Stimulated activated CD8-positive, alpha-beta memory T cell treated with anti-CD3 and anti-CD28 coated beads, Interleukin-4, amount 100 ng/mL, for 48 hours (primary cell): ENCODE measurements at regions not wholly inside any gene's neighbourhood (a gene's known extent, or its start where the extent isn't known, plus 50 kb on each side); places are given as distances from the start of the nearest gene placed in this dataset.
"Not testable (repeated sequence)": the region's sequence is repeated elsewhere in the genome, so short reads cannot be mapped to it uniquely, and the experiment has no call there.

Source experiments
- DNase-seq: peaks from one replicate; pipeline ENCODE4 v3.0.0-alpha.2; 2020

DNA sequence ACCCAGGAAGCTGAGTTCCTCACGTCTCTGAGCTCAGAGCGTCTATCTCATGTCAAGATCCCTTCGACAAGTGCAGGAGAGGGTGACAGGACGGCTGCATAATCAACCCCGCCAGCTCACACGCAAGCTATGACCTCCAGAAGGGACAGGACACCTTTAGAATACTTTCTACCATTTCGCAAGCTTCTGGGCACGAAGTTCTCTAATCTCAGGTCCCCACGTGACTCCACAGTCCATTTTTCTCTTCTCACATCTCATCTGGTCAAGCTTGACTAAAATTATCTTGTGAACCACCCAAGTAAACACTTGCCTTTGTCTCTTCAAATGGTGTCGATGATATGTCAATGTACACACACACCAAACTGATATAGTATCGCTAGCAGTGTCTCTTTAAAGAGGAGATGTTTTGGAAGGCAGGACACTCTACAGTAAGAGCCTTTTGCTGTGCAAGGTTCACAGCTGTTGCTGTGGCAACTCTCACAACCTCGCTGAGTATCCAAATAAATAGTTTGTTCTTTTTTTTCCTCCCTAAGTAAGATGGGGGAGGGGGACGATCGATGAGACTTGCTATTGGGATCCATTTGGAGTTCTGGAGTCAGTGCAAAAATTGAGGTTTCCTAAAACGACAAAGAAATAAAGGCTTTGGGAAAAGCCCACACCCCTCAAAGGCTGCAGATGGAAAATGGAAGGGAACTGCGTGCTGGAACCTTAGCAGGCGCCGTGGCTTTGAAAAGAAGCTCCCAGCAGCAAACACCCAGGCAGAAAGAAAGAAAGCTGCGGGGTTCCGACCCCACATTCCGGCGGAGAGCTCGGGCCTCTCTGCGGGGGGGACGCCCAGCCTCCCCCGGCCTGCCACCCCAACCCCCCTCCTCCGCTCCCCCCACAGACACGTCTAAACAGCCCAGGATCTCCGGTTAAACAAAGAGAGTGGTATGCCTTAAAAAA is 215.4 kb upstream of the UBASH3B start:
- DNase-seq: no peak

DNA sequence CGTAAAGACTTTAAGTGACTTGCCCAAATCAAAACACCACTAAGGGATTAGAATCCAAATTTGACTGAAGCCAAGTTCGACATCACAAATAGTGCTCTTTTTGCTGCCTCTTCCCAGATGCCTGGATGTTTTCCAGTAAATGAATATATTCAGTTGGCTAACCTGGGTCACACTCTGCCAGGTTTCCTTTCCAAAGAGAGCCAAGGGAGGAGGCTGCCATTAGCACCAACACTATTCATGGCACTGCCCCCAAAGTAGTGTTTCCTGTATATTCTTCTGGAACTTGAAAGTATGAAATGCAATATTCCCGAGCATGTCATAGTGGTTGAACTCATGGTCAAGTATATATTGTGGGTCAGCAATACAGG is 219.3 kb upstream of the UBASH3B start:
- DNase-seq: no peak

DNA sequence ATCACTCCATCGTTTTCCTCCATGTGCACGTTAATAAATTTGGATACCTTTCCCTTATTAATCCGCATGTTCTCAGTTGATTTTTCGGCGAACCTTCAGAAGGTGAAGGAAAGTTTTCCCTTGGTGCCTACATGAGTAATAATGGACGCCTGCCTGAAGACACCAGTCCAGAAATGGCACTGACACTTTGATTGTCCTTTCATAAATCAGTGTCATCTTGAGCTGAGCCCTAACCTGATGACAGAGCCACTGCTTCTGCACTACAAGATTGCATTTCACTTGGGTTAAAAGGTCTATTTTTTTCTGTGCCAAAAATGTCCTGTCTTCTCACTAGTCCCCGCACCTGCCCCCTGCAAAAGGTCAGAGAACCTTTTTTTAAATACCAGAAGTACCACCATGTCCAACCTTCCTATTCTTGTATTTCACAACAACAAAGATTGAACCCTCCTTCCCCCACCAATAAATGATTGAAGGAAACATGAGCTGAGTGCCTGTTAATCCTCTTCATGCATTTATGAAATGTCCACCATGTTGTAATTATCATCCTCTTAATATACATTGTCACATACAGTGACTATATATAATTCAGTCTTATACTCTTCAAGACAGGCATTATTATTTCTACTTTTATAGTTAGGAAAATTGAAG is 219.9 kb upstream of the UBASH3B start:
- DNase-seq: no peak

DNA sequence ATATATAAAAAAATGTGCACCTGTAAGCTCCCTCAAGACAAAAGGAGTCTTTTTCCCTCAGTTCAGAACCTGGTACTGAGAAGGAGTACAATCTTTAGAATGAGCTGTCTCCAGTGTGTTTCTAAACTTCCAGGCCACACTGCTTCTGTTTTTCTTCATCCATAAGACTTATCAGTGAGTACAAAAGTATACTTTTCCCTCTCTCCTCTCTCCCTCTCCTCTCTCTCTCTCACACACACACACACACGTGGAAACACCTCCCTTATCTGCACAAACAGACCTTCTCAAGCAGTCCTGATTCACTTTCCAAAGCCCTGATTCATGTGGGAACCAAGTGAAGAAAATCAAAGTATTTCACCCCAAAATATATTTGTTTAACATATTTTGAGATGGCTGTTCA is 220.7 kb upstream of the UBASH3B start:
- no peak for DNase-seq

DNA sequence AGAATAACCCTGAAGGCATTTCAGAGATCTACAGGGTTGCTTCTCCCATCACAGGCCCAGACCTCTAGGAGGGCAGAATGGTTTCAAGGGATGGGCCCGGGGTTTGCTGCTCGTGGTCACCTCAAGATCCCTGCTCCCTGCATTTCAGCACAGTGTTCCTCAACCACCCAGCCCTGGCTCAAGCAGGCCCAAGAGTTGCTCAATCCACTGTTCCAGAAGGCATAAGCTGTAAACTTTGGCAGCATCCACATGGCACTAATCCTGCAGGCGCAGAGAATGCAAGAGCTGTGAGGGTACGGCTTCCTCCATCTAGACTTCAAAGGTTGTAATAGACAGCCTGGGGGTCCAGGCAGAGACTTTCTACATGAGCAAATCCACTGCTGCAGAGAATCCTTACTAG is 225.0 kb upstream of the UBASH3B start:
- no peak for DNase-seq

DNA sequence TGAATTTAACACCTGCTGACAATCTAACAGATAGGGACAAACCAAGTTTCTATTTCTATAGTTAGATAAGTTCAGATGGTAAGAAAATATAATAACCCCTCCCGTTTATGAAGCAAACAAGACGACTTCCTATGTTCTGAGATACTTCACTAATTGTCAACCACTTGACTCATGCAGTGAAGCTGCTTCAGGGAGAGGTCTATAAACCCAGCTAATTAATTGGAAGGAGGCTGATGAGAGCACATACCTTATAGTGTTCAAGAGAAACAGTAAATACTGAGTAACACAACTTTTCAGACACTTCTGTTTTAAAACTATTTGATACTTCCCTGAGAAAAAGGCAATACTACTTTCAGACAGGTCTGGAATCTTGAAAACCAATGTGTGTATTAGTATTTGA is 229.4 kb upstream of the UBASH3B start:
- DNase-seq: no peak

- no peak for DNase-seq
Measured at GRCh38 chr11:122424636-122425035, 230.9 kb upstream of the UBASH3B start.

DNA sequence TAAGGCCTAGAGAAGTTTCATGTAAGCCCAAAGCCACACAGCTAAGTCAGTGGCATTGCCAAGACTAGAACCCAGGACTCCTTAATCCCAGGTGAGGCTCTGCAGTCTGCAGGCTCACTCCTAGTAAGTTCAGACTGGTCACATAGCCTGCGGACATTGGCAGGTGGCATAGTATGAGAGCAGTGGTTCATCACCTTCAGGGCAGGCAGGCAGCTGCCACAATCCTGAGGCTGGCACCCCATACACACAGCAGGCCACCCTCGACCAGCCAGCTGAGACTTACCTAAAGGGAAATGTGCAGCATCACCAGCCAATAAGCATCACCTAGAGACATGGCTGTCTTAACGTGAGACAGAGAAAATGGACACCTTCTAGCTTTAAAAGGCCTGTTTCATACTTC is 231.6 kb upstream of the UBASH3B start:
- no peak for DNase-seq

DNA sequence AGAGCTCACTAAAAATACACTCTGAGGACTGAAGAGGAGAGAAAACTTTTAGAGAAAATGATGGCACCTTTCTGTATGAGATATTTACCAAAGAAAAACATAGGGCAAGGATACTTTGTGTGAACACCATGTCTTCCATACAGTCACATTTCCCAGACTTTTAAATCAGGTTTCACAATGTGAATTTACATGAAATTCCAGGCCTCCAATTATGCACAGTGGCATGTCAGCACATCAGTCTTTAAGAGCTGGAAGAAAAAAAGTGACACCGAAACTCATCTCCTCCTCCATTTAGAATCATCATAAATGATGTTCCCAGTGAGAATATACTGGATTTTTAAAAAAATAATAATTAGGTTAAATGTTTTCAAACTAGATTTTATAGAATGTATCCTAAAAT is 232.2 kb upstream of the UBASH3B start:
- DNase-seq: no peak

DNA sequence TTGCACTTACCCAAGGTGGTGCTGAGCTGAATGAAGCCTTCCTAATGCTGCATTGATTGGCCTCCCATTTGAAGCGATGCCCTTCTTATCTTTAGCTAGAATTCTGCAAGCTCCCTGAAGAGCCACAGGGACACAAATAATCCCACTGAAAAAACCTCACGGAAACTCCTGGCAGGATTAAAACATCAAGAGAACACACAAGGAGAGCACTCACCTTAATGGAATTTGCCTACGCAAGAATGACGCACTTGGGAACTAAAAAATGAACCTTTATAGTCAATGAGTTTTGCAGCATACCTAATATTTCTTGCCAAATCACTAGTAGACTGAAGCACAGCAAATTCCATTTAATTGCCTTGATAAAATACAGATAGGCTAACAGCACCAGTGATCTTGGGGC is 232.8 kb upstream of the UBASH3B start:
- DNase-seq: no peak

- no peak for DNase-seq
Measured at GRCh38 chr11:122421702-122422101, 233.8 kb upstream of the UBASH3B start.

DNA sequence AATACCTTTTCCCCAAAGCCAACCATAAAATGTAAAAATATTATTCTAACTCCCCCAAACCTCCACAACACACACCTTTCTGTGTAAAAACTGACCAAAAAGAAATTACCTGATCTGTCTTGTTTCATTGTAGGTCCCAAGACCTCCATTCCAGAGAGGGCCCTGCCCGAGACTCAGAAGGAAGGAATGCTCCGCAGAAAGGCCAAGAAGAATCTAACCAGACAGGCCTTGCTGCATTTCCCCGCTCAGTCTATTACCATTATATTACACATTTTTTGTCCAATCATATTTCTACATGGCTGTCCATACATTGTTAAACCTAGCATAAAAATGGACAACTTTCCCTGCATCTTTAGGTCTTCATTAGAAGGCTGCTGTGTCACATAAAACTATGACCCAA is 237.5 kb upstream of the UBASH3B start:
- DNase-seq: no peak

- no peak for DNase-seq
Measured at GRCh38 chr11:122414406-122415018, 241.0 kb upstream of the UBASH3B start.

DNA sequence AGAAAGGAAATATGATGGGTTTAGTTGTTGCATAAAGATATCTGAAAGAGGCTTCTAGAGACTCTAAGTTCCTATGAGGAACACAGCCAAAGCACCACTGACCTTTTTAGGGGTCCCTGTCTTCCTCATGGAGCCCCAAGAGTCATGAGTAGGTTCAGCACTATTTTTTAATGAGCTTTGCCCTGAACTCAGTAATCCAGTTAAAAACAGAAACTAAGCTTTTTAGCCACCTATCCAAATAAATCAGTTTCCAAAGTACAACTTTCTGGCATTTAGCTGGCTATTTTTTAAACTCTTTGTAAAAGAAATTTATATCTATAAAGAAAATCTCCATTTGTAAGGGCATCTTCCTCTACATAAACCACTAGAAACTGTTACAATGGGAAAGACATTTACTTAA is 241.8 kb upstream of the UBASH3B start:
- no peak for DNase-seq

- DNase-seq: no peak
Measured at GRCh38 chr11:122412581-122412980, 242.9 kb upstream of the UBASH3B start.

GRCh38 chr11:122406466-122406865 is 249.1 kb upstream of the UBASH3B start:
- no peak for DNase-seq

- DNase-seq: no peak
Measured at GRCh38 chr11:122405547-122406341, 249.8 kb upstream of the UBASH3B start.

DNA sequence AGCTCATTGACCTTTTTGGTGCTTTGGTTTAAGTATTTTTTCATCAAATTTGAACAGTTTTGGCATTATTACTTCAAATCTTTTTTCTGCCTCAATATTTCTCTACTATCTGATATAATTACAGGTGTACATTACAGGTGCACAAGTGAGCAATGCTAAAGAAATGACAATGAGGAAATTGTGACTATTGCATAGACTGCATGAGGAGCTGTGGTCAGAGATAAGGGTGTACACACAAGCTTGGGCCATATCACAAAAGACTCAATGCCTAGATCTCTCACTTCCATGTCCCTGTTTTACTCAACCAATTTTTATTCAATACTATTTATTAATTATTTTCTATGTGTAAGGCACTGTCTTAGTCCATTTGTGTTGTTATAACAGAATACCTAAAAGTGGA is 251.0 kb upstream of the UBASH3B start:
- DNase-seq: no peak

DNA sequence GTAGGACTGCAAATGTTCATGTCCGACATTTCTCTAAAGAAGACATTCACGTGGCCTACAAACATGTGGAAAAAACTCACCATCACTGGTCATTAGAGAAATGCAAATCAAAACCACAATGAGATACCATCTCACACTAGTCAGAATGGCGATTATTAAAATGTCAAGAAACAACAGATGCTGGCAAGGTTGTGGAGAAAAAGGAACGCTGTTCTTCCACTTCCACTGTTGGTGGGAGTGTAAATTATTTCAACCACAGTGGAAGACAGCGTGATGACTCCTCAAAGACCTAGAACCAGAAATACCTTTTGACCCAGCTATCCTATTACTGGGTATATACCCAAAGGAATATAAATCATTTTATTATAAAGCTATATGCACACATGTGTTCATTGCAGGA is 253.9 kb upstream of the UBASH3B start:
- DNase-seq: not testable (repeated sequence)

- no peak for DNase-seq
Measured at GRCh38 chr11:122399375-122399774, 256.1 kb upstream of the UBASH3B start.

GRCh38 chr11:122398851-122399250 is 256.7 kb upstream of the UBASH3B start:
- no peak for DNase-seq

DNA sequence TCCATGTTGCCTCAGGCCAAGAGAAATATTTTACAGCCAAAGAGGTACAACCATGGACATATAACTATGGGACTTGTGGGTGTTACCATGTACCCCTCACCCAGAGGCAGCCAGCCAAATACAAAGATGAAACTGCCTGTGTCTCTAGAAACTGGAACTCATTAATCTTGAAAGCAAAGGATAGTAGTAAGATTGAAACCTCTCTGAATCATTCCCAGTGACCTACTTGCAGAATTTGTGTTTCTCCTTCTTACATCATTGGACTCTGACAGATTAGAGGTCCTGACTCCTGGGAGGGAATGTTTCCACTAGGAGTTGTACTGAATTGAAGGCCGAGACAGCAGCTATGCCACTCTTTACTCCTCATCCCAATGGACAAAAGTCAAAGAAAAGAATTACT is 257.4 kb upstream of the UBASH3B start:
- DNase-seq: no peak

- DNase-seq: no peak
Measured at GRCh38 chr11:122395282-122395681, 260.2 kb upstream of the UBASH3B start.
